ENCODE measurements at regions not wholly inside any gene's neighbourhood (a gene's known extent, or its start where the extent isn't known, plus 50 kb on each side); places are given as distances from the start of the nearest gene placed in this dataset.

- Histone ChIP-seq H3K4me1 (no peaks in the 10 kb centered on the region), H3K36me3 (no peaks in the 10 kb centered on the region), H3K9me3 (no peaks in the 10 kb centered on the region), H3K27ac (no peak overlapping the region), H3K4me3 (no peak overlapping the region), H3K27me3 (no peaks in the 10 kb centered on the region)
- intact Hi-C loops (cut with DNase I), result no loop called here
- no peak for DNase-seq
- TF ChIP-seq POLR2A (IDR thresholded peaks at IDR 0.05), result no peak
- TF ChIP-seq EP300 (IDR thresholded peaks at IDR 0.05), result no peak
- TF ChIP-seq CTCF (IDR thresholded peaks at IDR 0.05), result no peak
- 17 to 30% methylated on average over 1 of the region's 1 CpG for WGBS, 2 donors
Observed at GRCh38 chr13:60945396-60945795, 470.3 kb downstream of the PCDH20 start.

- 41 to 77% methylated on average over 1 of the region's 1 CpG for WGBS, 2 donors
- no peak overlapping the region for H3K27ac ChIP-seq
- no peaks in the 10 kb centered on the region for H3K27me3 ChIP-seq
- no peaks in the 10 kb centered on the region for H3K4me1 ChIP-seq
- TF ChIP-seq POLR2AphosphoS5 (IDR thresholded peaks at IDR 0.05), result no peak
- no peak for TF ChIP-seq CTCF (IDR thresholded peaks at IDR 0.05)
- no peak for TF ChIP-seq POLR2A (IDR thresholded peaks at IDR 0.05)
- H3K36me3 ChIP-seq, result no peaks in the 10 kb centered on the region
- H3K4me3 ChIP-seq, result no peak overlapping the region
- no peaks in the 10 kb centered on the region for H3K9me3 ChIP-seq
- no peak for DNase-seq
- intact Hi-C loops (cut with DNase I), result no loop called here
Observed at GRCh38 chr13:60944863-60945262, 470.8 kb downstream of the PCDH20 start.

- no peaks in the 10 kb centered on the region for H3K4me1 ChIP-seq
- 90 to 92% methylated on average over 1 of the region's 1 CpG for WGBS, 2 donors
- DNase-seq, result no peak
- H3K36me3 ChIP-seq, result no peaks in the 10 kb centered on the region
- no peak overlapping the region for H3K4me3 ChIP-seq
- no peak overlapping the region for H3K27ac ChIP-seq
- TF ChIP-seq POLR2AphosphoS5 (IDR thresholded peaks at IDR 0.05) (no peak), EP300 (IDR thresholded peaks at IDR 0.05) (no peak), POLR2A (IDR thresholded peaks at IDR 0.05) (no peak), CTCF (IDR thresholded peaks at IDR 0.05) (no peak)
- H3K9me3 ChIP-seq, result no peaks in the 10 kb centered on the region
- H3K27me3 ChIP-seq, result no peaks in the 10 kb centered on the region
- intact Hi-C loops (cut with DNase I), result no loop called here
Observed at GRCh38 chr13:60944016-60944415, 471.6 kb downstream of the PCDH20 start.

GRCh38 chr13:60936281-60936680, 479.4 kb downstream of the PCDH20 start:
- intact Hi-C loops (cut with DNase I), result no loop called here
- H3K27me3 ChIP-seq, result no peaks in the 10 kb centered on the region
- no peak for DNase-seq
- H3K36me3 ChIP-seq, result no peaks in the 10 kb centered on the region
- WGBS, 2 donors, result 74% methylated on average over 3 of the region's 3 CpGs
- no peak overlapping the region for H3K4me3 ChIP-seq
- TF ChIP-seq POLR2AphosphoS5 (IDR thresholded peaks at IDR 0.05), result no peak
- no peak for TF ChIP-seq CTCF (IDR thresholded peaks at IDR 0.05)
- no peak for TF ChIP-seq EP300 (IDR thresholded peaks at IDR 0.05)
- TF ChIP-seq POLR2A (IDR thresholded peaks at IDR 0.05), result no peak
- no peak overlapping the region for H3K27ac ChIP-seq
- no peaks in the 10 kb centered on the region for H3K4me1 ChIP-seq
- no peaks in the 10 kb centered on the region for H3K9me3 ChIP-seq

GRCh38 chr13:60933638-60934037, 482.0 kb downstream of the PCDH20 start:
- Histone ChIP-seq H3K36me3 (no peaks in the 10 kb centered on the region), H3K4me1 (no peaks in the 10 kb centered on the region), H3K27ac (no peak overlapping the region), H3K4me3 (no peak overlapping the region), H3K9me3 (no peaks in the 10 kb centered on the region), H3K27me3 (no peaks in the 10 kb centered on the region)
- DNase-seq, result no peak
- no peak for TF ChIP-seq CTCF (IDR thresholded peaks at IDR 0.05)
- no peak for TF ChIP-seq POLR2A (IDR thresholded peaks at IDR 0.05)
- no peak for TF ChIP-seq POLR2AphosphoS5 (IDR thresholded peaks at IDR 0.05)
- no peak for TF ChIP-seq EP300 (IDR thresholded peaks at IDR 0.05)
- intact Hi-C loops (cut with DNase I), result no loop called here
- 61 to 81% methylated on average over 2 of the region's 2 CpGs for WGBS, 2 donors
